Stimulated activated CD8-positive, alpha-beta memory T cell treated with anti-CD3 and anti-CD28 coated beads, Interleukin-7, amount 100 ng/mL, for 48 hours (primary cell): ENCODE measurements at regions not wholly inside any gene's neighbourhood (a gene's known extent, or its start where the extent isn't known, plus 50 kb on each side); places are given as distances from the start of the nearest gene placed in this dataset.
"Not testable (repeated sequence)": the region's sequence is repeated elsewhere in the genome, so short reads cannot be mapped to it uniquely, and the experiment has no call there.

Source experiments
- DNase-seq, 2 donors: peaks; one replicate each; pipeline ENCODE4 v3.0.0-alpha.2; 2020; ENCODE audit warnings: low read depth in 1 of 2; ENCODE audit errors: extremely low read depth in 1 of 2

DNA sequence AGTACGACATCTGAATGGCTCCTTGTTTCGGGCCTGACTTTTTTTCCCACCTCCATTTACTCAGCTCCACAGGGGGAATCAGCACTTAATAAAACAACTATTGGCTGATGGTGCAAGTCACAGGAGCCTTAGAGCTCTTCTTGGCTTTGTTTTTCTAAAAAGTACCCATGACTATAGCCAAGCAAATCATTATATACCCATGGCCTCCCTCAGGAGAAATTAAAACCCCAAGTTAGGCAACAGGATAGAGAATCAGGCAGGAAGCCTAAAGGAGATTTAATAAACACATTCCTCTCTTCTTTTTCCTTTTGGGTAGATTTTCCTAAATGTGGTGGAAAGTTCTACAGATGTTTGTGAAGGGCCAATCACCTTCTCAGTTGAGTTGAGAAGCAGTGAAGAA lies 91.9 kb upstream of the RBPJ start:
- DNase-seq, result no peak

DNA sequence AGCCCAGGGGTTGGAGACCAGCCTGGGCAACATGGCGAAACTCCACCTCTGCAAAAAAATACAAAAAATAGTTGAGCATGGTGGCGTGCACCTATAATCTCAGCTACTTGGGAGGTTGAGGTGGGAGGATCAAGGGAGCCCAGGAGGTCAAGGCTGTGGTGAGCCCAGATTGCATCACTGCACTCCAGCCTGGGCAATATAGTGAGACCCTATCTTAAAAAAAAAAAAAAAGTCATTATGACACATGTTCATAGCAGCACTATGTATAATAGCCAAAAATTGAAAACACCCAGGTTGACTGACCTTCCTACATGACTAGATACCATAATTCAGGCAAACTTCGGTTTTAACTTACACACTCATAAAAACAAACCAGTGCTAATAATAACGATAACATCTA lies 90.8 kb upstream of the RBPJ start:
- no peak for DNase-seq

DNA sequence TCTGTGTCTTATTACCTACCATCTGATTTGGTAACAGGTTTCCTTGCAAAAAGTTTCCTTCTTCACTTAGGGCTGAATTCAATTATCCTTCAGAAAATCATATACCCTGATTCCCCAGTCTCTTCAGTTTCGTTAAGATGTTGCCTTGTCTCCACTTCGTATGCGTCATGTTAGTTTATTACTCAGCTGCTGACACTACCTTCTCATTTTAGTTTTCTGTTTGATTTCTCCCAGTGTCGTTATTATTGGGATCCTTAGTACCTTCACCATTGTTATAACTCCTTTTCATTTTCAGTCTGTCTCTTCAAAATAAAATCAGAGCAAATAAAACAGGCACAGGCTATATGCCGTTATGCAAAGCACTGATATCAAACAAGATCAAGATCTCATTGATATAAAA lies 87.5 kb upstream of the RBPJ start:
- no peak for DNase-seq

DNA sequence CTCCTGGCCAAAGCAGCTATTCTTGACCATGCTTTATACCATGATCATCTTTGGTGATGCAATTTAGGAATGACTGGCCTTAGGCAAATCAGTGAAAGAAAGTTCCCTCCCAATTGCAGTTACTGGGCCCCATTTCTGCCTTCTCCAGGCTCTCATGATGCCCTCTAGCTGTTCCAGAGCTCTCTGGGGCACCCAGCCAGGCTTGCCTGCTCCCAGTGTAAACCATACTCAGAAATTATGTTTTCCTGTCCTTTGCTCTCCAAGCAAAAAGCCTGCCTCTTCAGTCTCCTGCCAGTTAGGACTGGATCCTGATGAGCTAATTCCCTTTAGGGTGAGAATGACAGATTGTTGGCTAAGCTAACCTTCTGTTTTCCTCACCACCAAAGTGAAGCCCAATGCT lies 85.3 kb upstream of the RBPJ start:
- no peak for DNase-seq

DNA sequence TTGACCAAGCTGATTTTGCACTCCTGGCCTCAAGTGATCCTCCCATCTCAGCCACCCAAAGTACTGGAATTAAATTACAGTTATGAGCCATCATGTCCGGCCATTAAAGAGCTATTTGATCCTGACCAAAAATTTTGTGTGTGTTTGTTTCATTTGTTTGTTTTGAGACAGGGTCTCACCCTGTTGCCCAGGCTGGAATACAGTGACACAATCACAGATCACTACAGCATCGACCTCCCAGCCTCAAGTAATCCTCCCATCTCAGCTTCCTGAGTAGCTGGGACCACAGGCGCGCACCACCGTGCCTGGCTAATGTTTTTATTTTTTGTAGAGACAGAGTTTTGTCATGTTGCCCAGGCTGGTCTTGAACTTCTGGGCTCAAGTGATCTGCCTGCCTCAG lies 82.9 kb upstream of the RBPJ start:
- no peak for DNase-seq

DNA sequence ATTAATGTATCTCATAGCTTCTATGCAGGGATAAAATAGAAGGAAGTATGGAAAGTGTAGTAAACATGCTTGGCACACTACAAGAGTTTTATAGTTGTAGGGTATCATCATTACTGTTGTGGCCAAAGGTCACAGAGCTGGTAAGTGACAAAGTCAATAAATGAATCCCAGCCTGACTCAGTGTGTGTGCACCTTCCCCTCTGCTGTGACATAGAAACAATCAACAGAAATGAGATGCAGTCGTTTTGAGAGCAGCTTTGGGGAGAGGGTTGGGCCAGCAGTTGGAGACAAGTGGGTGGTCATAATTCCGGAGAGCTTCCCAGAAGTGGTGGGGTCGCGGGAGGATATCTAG lies 82.4 kb upstream of the RBPJ start:
- no peak for DNase-seq

DNA sequence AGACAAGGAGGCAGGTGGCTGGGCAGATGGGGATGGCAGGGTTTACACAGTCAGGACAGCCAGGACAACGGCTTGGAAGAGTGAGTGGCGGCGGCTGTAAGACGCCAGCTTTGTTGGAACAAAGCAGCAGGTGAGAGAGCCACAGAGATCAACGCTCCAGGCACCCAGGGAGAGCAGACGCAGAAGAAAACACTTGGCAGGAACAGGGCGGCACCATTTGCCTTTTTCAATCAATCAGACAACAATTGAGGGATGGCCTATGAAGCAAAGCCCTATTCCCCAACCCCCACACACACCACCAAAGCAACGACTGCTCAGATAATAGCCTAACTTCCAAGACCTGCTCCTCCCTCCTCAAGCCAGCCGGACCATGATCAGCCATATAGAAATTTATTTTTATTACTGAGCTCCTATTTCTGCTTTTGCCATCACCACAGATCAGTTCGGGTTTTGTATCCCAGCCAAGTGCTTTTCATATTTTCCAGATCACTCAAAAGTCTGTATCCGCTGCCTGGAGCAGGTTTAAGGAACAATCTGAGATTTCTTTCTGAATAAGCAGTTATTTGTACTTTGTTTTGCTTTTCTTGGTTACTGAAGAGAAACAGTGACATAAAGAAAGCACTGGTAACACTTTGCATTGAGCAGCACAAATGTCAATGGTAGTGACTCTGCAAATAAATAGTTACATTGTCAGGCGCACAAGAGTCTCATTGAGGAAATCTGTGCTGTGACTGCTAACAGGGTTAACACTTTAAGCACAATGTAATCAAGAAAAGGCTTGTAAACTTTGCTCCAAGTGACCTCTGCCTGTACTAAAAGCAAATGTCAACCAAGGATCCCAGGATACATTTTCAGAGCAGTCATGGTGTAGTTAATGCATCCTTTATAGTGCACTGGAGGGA lies 81.8 kb upstream of the RBPJ start:
- DNase-seq, result no peak

DNA sequence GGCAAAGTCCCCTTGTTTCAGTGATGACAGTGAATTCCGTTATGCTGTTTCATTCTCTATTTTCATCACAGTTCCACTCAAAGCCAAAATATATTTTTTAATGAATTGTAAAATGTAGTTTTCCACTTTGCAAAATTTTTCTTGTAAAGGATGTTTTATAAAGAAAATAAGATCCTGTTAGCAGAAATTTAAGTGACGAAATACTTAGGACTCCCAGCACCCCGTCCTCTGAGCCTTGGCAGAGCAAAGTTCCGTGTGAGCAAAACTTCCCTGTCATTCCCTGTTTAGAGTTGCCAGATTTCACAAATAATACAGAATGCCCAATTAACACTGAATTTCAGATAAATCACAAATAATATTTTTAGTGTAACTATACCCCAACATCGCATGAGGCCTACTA lies 81.0 kb upstream of the RBPJ start:
- no peak for DNase-seq

DNA sequence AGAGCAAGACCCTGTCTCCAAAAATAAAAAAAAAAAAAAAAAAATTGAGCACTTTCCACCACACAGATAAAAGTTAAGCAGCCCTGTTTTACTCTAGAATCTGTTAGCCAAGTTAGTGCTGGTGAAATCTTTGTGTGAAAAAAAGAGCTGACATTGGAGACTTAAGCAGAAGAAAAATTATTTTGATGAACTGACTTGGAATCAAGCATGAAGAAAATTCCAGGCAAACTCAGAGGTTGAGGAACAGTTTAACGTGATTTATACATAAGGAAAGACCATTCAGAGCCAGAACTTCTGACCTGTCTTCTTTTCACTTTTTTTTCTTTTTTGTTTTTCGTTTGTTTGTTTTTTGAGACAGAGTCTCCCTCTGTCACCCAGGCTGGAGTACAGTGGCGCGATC lies 79.6 kb upstream of the RBPJ start:
- no peak for DNase-seq

DNA sequence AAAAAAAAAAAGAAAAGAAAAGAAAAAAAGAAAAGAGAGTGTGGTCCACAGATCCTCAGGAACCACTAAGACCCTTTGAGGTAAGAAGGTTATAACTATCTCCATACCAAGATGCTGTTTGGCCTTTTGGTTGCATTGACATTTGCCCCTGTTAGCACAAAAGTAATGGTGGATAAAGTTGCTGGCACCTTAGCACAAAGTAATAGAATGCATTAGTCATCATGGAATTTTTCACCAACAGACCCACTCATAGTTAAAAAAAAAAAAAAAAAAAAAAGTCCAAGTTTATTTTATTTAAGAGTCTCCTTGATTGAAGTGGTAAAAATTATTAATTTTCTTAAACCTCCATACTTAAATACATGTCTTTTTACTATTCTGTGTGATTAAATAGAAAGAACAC lies 78.4 kb upstream of the RBPJ start:
- no peak for DNase-seq

DNA sequence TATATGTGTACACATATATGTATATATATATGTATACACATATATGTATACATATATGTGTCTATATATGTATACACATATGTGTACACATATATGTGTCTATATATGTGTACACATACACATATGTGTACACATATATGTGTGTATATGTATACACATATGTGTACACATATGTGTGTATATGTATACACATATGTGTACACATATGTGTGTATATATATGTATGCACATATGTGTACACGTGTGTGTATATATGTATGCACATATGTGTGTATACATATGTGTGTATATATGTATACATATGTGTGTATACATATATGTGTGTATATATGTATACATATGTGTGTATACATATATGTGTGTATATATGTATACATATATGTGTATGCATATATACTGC lies 76.7 kb upstream of the RBPJ start:
- not testable (repeated sequence) for DNase-seq

DNA sequence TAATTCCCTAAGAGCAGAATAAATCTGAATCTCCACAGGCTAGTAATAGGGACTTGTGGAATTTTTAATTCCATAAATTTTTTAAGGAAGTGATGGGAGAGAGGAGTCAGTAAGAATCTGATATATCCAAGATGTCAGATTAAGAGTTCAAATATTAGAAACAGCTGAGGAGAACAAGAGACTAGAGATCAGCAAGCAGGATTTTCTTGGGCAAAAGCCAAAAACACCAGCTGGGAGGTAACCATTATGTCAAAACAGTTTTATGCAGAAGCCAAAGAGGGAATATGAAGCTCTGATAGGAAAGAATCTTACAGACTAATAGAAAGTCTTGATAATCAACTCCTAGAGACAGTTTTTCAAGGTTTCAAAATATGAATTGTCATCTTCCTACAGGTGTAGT lies 72.2 kb upstream of the RBPJ start:
- DNase-seq, result no peak

DNA sequence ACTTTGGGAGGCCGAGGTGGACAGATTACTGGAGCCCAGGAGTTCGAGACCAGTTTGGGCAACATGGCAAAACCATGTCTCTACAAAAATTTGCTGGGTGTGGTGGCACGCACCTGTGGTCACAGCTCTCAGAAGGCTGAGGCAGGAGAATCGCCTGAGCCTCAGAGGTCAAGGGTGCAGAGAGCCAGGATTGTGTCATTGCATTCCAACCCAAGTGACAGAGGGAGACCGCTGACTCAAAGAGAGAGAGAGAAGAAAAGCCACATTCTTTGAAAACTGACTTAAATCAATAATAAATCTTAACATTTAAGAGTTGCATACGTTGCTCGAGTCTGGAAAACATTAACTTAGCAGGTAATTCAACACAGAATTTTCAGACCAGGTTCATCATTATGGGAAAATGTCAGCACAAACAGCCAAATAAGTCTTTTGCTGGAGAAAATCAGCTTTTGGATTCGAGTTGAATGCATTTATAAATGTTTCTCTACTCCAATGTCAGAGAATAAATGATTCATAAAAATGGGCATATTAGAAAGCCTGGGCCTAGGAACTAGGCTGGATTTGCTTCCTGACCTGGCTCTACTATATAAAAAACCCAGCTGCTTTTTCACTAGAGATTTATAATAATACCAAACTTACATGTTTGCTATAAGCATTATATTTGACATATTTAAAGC lies 68.3 kb upstream of the RBPJ start:
- DNase-seq, result no peak

DNA sequence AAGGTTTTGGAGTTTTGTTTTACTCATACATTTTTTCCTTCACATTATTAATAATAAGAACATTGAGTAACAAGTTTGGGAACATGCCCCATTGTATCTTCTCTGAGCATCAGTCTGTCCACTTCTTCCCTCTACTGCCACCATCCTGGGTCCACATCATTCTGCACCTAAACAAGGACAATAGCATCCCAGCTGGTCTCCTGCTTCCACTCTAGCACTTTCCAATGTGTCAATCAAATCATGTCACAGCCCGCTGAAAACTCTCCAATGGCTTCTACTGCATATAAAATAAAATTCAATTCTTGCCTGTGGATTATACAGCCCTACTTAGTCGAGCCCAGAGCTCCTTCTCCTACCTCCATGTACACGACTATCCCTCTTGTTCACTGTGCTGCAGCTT lies 66.8 kb upstream of the RBPJ start:
- no peak for DNase-seq

DNA sequence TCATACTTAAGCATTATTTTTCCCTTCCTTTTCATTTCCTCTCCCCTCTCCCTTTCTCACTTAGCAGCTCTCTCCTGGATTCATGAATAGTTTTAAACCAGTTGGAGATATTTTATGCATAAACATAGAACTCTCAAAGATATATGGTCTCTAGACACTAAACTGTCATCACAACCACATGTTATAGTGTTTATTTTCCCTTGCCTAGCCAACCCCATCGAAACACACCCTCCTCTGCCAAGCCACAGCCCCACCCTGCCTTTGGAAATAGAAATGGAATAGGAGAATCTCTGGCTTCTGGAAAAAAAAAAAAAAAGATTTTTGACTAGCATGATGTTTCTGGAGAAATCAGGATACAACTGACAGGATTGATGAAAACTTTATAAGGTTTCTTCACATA lies 64.8 kb upstream of the RBPJ start:
- DNase-seq, result no peak

DNA sequence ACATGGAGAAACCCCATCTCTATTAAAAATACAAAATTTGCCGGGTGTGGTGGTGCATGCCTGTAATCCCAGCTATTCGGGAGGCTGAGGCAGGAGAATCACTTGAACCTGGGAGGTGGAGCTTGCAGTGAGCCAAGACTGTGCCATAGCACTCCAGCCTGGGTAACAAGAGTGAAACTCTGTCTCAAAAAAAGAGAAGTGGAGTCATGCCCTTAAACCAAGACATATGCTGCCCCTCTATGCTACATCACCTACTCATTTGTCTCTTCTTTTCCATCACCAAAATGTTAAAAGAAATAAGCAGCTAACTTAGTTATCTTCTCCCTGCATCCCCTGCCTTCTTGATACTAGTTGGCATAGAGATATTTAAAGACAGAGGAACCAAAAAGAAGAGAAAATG lies 63.4 kb upstream of the RBPJ start:
- not testable (repeated sequence) for DNase-seq

DNA sequence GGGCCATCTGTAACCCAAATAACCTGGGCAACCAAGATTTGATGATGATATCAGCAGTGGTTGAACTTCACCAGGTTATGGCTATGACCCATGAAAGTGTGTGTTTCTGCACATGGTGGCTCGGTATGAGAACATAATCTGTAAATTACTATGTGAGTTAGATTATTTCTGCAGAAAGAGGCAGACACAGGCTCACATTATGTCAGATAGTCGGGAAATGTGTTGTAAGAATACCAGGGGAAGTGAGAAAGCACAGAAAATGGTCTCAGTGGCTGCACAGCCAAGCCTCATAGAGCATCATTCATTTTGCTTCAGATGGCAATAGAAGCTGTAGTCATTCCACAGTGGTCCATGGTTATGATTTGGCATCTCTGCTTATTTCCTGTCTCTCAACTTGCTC lies 63.0 kb upstream of the RBPJ start:
- DNase-seq, result no peak

DNA sequence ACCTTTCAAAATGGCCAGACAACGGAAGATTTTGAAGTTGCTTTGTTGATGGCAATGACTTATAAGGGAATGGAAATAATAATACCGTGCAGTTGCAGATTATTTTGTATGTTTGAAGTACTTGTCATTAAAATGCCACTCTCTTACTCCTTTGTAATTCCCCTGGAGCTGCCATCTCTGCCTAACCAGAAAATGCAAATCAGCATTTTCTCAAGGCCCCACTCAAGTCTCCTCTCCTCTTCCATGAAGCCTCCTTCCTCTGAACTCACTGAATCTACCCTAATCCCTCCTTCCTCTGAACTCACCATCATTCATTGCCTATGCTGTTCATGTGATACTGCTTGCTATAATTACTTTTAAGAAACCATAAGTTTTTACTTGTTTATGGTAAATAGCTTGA lies 60.2 kb upstream of the RBPJ start:
- no peak for DNase-seq

DNA sequence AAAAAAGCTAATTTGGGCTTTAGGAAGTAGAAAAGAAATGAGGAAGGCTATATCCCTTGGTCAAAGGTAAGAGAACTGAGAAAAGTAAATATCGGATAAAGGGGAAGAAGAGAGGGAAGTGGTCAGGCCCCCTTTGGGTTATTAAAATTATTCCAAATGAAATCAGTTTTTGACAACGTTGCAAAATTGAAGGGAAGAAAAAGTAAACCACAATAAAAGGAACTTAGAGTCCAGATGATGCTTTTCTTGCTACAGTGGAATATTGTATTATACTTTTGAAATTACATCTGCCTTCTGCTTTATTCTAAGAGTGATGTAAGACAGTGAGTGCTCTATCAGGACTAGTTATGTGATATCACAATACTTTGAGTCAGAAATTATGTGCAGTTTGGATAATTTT lies 59.4 kb upstream of the RBPJ start:
- DNase-seq, result no peak

DNA sequence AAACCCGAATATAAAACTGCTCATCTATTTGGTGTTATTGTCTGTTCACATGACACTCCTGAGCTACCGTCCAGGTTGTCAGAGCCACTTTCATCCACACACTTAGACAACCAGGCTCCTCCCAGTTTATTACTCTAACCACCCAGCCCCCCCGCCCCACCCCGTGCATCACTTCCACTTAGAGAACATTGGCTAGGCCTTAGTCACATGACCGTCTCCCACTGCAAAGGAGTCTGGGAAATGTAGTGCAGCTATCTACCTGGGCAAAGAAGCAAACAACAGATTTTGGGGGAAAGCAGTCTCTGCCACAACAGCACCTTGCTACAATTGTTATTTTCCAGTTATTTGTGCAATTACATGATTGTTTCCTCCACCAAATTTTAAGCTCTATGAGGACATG lies 57.6 kb upstream of the RBPJ start:
- DNase-seq, result no peak

DNA sequence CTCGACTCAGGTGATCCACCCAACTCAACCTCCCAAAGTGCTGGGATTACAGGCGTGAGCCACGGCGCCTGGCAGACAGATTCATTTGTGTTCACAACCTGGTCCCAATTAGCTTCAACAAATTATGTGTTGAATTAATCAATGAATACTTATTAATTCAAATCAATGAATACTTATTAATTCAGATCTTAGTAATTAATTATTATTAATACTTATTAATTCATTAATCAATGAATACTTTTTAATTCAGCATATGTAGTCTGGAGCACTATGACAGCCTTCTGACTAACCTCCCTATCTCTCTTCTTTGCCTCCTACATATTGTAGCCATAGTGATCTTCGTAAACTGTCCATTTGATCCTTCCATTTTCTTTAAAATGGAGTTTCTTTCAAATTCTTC lies 56.7 kb upstream of the RBPJ start:
- no peak for DNase-seq

DNA sequence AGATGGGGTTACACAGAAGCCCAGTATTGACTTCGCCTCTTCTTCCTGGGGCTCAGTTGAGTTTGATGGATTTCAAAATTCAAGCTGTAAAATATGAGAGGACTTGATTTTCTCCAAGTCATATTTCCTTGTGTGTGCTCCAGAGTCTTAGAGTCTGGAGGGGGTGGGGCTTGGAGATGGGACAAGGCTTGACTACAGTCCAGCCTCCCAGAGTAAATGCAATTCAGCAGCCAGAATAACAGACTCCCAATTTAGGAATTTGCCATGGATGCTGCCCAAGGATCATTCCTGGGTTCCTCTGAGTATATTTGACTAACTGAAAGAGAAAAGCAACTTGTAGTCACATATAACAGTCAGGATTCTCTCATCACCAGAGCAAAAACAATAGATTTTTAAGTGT lies 53.7 kb upstream of the RBPJ start:
- DNase-seq, result no peak

DNA sequence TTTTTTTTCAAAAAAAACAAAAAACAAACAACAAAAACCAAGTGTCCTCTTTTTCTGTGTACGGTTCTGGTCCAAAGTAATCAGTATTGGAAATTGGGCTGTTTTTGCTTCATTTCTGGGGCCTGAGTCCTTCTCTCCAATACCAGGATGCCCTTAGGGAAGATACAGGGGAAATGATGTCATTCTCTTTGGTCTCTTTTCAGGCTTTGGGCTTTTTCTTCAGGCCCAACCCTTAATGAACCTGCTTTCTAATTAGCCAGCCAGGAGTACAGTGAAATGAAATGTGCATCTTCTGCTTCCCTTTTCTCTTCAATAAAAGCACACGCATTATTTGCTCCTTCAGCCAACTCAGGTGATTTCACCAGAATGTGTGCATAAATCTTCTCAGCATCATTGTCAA lies 52.6 kb upstream of the RBPJ start:
- DNase-seq, result no peak
